EL (cell line): ENCODE measurements at regions not wholly inside any gene's neighbourhood (a gene's known extent, or its start where the extent isn't known, plus 50 kb on each side); places are given as distances from the start of the nearest gene placed in this dataset.
"Not testable (repeated sequence)": the region's sequence is repeated elsewhere in the genome, so short reads cannot be mapped to it uniquely, and the experiment has no call there.

Experiments used
- DNase-seq: peaks from one replicate; pipeline ENCODE4 v3.0.0-alpha.2; 2016

DNA sequence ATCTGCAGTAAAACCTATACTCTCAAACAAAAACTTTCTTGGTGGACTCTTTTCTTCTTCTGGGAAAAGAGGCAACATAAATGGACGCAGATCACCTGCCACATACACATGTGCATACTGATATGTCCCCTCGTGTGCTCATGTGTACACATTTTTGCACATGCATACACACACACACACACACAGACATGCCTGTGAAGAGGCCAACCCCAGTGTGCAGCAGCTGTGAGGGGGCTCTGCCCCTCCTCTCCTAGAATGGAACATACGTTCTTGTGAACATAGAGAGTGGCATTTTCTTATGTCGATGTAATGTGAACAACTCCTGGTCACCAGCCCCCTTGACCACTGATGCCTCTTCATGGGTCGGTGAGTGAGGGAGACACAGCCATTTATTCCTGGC is 188.9 kb upstream of the PLGLB2 start:
- not testable (repeated sequence) for DNase-seq

DNA sequence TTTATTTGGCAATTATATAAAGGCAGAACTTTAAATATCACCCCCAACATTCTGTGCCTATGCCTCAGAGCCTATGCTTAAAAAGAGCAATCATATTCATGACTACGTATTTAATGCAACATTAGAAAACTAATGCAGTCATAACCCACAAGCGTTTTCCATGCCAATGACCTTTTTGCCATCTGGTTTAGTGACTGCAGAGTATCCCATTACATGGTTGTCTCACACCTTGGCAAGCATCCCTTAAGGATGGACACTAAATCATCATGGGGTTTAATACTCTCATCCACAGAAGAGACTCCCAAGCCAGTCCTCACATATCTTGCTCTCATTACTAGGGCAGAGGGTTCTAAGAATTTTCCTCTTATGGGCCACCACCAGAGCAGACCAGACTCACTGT is 188.2 kb upstream of the PLGLB2 start:
- DNase-seq: not testable (repeated sequence)

DNA sequence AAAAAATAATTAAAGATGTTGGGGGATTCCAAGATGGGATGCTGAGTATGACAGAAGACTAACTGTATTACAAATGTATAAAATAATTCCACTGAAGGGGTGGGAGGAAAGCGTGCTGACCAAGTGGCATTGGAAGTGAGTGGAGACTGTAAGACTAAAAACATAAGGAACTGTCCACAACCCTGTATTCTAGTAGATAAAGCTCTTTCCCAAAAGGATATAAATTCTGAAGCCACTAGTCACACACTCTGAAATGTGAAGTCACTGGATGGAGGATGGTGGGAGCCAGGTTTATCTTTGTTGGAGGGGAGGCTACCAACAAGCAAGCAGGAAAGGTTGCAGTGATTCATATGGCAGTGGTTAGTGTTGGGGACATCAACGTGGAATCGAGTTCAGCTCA is 182.8 kb upstream of the PLGLB2 start:
- not testable (repeated sequence) for DNase-seq

DNA sequence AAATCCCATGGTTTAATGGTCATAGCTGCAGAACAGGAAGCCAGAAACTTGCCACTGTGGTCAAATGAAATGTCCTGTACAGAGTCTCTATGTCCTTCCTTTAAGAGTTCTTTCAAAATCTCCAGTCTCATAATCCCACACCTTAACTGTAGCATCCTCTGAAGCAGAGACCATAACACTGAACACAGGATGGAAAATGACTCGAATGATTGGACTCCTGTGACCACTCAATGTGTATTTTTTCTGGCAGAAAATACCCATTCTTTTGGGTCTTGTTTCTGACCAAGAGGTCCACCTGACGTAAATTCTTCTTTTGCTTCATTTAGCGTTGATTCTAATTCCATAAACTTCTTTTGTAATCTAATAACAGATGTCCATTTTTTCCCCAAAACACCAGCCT is 181.4 kb upstream of the PLGLB2 start:
- DNase-seq: peak; percentile 24

DNA sequence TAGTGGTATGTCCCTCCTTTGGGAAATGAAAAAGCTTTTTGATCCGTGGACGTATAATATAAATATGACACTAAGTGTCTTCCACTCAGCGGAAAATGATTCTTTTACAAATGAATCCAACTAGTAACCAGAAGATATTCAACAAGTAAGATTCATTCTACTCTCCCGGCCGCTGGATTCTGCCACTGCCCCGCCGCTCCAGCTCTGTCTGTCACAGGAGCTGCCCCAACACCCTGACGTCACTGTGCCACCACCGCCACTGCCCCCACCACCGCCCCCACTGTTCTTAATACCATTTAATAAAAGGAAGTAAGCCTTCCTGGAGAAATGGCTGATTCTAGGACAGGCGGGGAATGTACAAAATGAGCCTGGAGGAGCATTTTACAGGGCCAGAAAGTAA is 180.8 kb upstream of the PLGLB2 start:
- DNase-seq: not testable (repeated sequence)

DNA sequence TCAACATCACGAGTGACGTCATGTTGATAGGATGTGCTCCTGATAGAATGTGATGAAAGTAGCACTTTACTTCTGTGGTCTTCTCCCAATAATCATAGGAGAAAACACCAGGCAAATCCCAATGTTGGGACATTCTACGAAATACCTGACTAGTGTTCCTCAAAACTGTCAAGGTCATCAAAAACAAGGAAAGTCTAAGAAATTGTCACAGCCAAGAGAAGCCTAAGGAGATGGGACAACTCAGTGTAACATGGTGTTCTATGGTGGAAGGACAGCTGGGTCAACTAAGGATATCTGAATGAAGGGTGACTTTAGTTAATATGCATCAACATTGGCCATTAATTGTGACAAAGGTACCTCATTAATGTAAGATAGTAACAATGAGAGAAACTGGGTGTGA is 180.0 kb upstream of the PLGLB2 start:
- DNase-seq: not testable (repeated sequence)

DNA sequence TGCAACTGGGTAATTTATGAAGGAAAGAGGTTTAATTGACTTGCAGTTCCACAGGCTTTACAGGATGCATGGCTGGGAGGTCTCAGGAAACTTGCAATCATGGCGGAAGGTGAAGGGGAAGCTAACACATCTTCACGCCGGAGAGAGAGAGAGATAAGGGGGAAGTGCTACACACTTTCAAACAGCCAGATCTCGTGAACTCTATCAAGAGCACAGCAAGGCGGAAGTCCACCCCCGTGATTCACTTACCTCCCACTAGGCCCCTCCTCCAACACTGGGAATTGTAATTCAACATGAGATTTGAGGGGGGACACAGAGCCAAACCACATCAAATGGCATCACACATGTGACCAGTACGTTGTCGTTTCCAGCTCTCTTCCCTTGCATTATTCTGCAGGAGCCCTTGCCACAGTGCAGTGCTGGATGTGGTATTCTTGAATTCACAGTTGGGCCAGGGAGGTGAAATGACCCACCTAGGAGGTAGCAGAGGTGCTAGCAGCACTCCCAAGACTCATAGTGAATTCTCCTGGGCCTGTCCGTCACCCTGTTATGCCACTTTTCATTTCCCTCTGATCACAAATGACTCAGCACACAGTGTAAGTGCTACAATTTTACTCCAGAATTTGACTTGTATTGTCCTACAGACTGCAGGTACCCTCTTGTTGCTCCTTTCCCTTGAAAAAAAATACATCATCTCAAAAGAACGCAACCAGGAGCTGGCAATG is 179.2 kb upstream of the PLGLB2 start:
- not testable (repeated sequence) for DNase-seq

DNA sequence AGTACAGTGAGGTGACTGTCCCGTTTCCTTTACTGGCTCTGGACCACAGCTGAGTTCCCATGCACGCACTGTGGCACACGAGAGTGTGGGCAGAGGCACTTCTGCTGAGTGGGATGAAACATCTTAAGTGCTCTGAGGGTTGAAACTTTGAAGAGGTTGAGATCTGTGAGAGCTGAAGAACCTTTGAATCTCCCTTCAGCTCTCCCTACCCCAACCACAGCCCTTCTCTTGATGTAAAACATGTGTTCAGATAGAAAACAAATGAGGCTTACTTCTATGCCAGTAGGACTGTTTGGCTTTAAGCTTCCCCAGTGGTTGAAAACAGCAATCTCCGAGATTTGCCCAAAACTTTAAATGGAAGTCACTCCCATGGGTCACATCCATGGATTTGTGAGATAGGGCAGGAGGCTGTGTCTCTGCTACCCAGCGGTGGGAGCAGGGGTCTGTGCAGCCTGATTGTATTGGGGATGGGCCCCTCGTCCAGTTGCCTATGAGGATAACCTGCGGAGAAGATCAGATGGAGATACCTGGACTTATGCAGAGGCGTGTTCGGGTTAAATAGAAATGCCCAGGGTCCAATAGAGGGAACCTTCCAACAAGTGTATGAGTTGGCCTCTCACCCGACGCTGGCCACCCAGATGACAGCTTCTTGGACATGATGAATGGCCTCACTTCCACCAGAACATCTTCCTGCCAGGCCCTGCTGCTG is 178.0 kb upstream of the PLGLB2 start:
- DNase-seq: not testable (repeated sequence)

DNA sequence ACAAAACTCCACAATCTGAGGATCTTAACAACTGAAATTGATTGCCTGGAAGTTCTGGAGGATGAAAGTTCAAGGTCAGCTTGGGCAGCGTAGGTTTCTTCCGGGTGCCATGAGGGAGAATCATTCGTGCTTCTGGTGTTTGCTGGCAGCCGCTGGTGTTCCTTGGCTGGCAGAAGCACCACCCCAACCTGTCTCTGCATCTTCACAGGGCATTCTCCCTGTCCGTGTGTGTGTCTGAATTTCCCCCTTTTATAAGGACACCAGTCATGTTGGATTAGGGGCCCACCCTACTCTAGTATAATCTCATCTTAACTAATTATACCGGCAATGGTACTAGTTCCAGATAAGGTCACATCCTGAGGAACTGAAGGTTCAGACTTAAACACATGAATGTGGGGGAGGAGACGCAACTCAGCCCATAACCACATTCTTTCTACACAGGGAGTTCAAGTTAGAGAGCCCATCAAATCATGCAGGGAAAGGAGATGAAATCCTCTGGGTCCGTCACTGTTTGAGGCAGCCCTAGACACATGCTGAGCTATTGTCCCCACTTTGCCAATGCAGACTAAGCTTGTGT is 175.9 kb upstream of the PLGLB2 start:
- not testable (repeated sequence) for DNase-seq

DNA sequence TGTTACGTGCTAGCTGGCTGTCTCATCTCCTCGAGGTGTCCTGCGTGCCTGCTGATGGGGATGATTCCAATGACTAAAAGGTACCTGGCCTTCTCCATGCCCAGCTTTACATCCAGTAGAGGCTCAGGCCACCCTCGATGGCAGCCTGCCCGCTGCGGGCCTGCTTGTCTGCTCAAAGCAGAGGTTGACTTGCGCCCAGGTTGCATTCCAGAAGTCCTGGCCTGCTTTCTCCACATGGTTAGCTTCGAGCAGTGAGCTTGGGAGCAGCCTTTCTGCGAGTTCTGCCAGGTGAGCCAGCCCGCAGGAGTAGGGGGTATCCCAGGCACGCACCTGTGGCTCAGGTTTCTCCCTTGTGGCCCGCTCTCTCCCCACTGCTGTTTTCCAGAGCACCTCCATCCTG is 175.0 kb upstream of the PLGLB2 start:
- DNase-seq: not testable (repeated sequence)

DNA sequence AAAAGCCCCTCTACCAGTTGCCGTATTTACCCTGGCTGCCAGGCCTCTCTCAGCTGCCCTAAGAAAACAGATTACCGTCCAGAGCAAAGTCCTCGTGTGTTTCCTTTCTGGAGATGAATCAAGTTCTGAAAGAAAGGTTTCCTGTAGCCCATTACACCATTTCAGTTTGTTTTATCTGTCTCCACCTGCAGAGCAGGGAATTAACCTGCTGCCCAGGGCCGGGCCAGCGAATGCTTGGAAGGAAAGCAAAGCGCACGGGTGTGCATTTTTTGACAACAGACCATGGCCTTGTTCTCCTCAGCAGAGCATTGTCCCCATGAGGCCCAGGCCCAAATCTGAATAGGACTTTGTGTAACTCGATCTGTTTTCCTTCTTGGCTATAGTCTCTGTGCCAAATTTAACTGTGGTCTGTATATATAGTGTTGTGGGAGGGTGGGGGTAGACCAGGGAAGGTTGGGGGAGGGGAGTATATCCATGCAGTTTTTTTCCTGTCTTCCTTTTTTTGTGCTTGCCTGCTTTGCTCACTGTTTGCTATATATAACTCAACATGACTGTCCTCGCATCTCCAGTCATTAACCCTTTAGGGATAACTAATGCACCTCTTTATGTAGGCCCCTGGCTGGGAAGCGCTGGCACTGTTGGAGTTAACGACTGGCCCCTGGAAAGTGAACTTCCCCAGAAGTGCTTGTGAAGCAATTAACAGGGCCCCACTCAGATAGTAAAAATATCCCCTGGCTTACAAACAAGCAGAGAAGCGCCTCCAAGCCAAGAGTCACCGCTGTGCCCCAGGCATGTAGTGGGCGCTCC is 174.3 kb upstream of the PLGLB2 start:
- DNase-seq: not testable (repeated sequence)

DNA sequence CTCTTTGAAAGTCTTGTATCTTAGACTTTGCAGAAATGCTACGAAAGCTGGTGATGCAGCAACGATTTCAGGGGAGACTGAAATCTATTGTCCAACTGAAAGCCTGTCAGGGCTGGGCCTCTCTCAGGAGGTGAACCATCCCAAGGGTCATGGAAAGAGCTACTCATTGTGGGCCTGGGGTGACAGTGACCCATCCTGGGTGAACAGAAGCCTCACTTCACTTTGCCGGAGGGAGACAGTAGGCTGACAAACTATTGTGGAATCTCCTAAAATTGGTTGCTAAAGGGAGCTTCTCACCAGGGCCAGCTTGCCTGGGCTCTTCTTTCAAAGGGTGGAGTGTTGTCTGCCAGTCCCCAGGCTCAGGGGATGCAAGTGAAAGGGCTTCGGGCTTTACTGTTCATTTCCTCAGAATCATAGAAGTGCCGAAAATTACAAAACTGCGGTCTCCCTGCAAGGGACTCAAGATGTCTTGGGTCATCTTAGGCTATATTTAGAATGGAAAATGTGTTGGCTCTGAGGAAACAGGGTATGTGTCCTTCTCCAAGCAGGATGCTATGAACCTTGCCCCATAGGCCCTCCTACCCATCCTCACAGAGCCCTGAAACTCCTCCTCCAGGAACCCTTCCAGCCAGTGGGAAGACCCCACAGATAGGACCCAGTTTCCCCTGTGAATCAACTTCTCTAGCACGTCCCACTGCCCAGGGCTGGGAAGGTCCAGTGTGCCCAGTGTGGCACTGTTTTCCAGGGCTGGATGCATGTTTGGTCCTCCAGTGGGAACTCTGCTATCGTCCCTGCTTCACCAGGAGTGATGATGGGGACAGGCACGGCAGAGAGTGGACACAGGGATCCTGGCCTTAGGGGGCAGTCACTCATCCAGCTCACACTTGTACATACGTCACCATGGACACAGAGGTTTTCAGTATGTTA is 173.4 kb upstream of the PLGLB2 start:
- not testable (repeated sequence) for DNase-seq

DNA sequence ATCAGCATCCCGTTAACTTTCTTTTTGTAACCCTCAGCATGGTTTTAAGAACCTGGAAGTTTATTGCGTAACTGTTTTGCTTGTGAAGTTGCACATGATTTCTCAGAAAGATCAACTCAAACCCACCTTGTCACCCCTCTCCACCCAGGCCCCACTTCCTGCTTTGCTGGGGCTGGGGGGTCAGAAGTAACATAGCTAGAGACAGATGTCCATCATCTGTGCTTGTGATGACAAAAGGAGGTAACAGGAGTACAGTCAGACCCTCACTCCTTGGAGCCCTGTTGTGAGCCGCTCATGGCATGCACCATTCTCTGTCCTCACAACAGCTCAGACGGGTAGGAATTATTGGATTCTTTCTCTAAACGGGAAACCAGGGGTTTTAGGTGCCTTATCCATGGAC is 172.7 kb upstream of the PLGLB2 start:
- DNase-seq: not testable (repeated sequence)

DNA sequence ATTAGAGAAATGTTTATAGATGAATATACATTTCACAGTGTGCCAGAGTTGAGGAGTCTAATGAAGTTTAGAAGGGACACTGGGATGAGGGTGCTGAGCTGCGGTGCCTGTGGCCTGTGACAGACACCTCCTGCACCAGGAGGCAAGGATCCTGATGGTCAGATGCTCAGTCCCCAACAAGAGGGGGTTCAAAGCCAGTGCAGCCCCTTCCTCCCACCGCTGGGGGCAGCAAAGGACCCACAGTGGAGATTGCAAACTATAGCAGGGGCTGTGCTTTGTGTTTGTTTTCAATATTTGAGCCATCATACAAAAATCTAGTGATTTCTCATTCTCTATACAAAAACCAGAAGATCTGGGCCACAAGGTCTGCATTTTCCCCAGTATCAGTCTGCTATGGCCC is 170.5 kb upstream of the PLGLB2 start:
- DNase-seq: not testable (repeated sequence)

DNA sequence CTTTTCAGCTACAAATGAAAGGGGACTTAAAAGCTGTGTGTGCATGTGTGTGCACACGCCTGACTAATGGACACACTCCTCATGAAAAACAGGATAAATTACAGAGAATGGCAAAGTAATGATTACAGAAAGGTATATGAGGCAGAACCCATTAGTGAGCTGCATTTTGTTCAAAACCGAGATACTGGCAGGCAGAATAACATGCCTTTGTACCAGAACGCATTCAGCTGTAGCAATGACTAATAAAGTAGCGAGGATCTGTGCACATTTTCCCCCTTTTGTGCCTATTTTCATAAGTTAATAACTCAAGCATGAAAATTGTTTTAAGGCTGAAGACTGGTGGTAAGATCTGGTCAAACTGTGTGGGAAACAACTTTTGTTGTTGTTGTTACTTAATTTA is 165.7 kb upstream of the PLGLB2 start:
- DNase-seq: not testable (repeated sequence)

DNA sequence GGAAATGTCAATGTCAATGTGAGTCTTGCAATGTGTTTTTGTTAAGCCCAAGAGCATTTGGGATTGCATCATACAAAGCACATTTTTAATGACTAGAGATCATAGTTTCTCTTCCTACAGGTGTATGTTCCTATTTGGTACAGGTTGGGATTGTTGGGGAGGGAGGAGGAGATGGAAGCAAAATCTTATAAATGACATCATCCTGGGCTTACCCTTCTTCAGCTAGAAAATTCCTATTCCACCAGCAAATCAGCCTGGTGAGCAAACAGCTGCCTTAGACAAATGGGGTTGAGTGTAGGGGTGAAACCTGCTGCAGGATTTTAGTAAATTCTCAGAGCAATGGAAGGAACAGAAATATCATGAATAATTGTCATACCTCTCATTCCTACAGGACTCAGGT is 165.3 kb upstream of the PLGLB2 start:
- peak; percentile 22 for DNase-seq

DNA sequence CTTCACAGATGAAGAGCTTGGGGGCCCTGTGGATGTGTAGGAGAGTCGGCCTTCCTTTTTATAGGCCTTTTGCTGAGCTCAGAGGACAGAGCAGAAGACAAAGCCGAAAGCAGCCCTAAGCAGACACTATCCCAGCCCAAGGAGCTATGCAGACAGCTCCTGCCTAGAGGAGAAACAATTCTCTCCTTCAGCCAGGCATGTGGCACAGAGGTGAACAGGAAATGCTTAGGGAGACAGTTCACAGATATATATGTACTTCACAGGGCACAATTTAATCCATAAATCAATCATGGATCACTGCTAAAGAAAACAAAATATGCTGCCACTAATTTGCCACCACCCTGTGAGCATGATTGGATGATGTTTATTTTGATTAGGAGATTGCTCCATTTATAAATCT is 164.5 kb upstream of the PLGLB2 start:
- DNase-seq: not testable (repeated sequence)

DNA sequence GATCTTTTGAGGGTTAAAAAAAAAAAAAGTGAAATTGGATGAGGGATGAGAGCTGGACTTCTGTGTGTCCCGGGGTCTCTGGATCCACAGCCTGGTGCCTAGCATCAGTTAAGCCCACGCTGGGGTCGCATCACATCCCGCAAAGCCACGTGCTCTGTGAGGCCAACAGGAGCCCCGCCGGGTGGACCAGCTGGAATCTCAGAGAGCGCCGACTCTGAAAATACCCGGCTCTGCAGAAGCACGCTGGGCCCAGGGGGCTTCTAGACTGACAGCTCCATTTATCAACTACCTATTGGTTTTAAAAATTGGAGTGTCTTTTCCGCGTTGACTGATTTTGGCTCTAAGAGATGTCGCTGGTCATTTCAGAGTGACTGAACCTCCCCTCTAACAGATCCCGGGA is 164.1 kb upstream of the PLGLB2 start:
- DNase-seq: not testable (repeated sequence)

DNA sequence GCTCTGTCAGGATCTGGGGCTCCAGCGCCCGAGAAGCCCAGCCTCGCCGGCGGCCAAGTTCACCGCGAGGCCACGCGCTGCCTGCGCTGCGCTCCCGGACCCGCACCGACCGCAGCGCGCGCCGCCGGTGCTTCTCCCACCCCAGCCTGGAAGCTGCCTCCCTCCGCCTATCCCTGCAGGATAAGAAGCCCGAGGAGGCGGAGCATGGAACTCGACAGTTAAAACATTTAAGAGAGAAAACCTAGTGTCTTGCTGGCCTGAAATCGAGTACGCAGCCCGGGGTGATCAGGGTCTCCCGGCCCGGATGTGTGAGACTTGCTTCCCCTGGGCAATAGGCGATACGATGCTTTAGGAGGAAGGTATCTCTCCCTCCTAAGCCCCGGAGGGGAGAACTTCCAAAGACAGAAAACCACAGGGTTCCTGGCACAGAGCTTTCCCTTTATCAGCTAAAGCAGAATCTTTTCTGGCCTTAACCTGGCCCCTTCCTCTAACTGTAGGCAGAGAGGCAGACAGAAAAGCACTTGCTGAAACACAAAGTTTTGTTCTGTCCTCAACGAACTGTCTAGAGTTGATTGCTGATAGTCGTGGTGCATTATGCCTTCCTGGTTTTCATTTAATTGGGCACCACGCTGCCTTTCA is 163.5 kb upstream of the PLGLB2 start:
- not testable (repeated sequence) for DNase-seq

DNA sequence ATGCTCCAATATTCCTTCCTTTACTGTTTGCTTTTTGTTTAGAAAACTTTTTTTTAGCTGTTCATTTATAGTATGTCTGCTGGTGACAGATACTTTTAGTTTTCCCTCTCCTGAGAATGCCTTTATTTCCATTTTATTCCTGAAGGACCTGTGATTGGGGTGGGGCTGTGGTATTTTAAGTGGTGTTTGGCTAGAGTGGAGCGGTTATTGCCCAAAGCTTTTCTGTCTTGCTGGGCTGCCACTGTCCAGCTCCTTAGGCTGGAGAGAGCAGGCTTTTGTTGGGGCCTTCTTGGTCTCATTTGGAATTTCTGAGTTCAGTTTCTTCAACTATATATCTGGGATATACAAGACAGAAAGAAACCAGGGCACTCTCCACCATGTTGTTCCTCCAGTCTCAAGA is 160.0 kb upstream of the PLGLB2 start:
- not testable (repeated sequence) for DNase-seq

DNA sequence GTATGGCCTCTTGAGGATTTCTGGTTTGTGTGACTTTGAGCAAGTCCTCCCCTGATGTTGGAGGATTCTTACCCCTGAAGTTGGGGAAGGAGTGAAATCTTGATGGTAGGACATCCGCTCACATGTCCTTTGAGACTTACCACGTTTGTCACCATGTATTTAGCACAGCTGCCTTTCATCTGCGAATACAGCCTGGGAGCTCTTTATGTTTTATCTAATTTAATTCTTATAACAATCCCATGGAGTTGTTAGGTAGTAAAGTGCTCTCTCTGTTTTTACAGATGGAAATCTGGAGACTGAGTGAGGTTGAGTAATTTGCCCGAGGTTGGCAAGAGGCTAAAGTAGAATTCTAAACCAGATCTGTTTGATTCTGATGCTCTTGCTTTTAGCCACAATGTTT is 154.9 kb upstream of the PLGLB2 start:
- DNase-seq: not testable (repeated sequence)
